Prostate gland (tissue), 2 donors: ENCODE measurements at regions not wholly inside any gene's neighbourhood (a gene's known extent, or its start where the extent isn't known, plus 50 kb on each side); places are given as distances from the start of the nearest gene placed in this dataset.

Source experiments
- POLR2A ChIP-seq: fragments of 450-650 bp; IDR thresholded peaks from one replicate; pipeline ENCODE4 v1.6.1; 2016; ENCODE audit warnings: antibody characterized with exemption, mild to moderate bottlenecking
- POLR2AphosphoS5 ChIP-seq: sonication (generic); formaldehyde crosslinking; IDR thresholded peaks from one replicate; pipeline ENCODE4 v1.6.1; 2017; ENCODE audit warnings: antibody characterized with exemption
- TF ChIP-seq, protein P1 (sequence below), 4 experiments: fragments of 200-600 bp in 2 of 4; fragments of 450-650 bp in 2 of 4; sonication (generic) in 2 of 4; IDR thresholded peaks; 1 replicate in 3 of 4; 2 replicates in 1 of 4; pipeline ENCODE4 v1.5.1; 2016 to 2019; ENCODE audit warnings: antibody characterized with exemption in 4 of 4, mild to moderate bottlenecking in 2 of 4, moderate library complexity in 2 of 4

- TF ChIP-seq, protein P1, sequence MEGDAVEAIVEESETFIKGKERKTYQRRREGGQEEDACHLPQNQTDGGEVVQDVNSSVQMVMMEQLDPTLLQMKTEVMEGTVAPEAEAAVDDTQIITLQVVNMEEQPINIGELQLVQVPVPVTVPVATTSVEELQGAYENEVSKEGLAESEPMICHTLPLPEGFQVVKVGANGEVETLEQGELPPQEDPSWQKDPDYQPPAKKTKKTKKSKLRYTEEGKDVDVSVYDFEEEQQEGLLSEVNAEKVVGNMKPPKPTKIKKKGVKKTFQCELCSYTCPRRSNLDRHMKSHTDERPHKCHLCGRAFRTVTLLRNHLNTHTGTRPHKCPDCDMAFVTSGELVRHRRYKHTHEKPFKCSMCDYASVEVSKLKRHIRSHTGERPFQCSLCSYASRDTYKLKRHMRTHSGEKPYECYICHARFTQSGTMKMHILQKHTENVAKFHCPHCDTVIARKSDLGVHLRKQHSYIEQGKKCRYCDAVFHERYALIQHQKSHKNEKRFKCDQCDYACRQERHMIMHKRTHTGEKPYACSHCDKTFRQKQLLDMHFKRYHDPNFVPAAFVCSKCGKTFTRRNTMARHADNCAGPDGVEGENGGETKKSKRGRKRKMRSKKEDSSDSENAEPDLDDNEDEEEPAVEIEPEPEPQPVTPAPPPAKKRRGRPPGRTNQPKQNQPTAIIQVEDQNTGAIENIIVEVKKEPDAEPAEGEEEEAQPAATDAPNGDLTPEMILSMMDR (IDR thresholded peaks at IDR 0.05) = peak in 2 of 4 experiments; percentile 46 to 47
- no peak for TF ChIP-seq POLR2AphosphoS5
- TF ChIP-seq POLR2A = no peak
Measured at GRCh38 chr6:137975188-137975940, 108.3 kb downstream of the TNFAIP3 start.
